HCT116 (cell line): ENCODE measurements at regions not wholly inside any gene's neighbourhood (a gene's known extent, or its start where the extent isn't known, plus 50 kb on each side); places are given as distances from the start of the nearest gene placed in this dataset.

Source experiments
- ATAC-seq: fragments of 200-7000 bp; cut with Tn5 transposase; 2 replicates; pipeline ENCODE4 v1.9.1; 2020; ENCODE audit warnings: mild to moderate bottlenecking, moderate library complexity
- BruUV-seq: library from RNA; stranded (reverse); fragments of 400-500 nt; replicated peaks from 2 replicates; lab custom pipeline; 2021; lab: Mats Ljungman, UMichigan
- CTCF ChIA-PET: fragments of 300-600 bp; sonication (Branson Sonifier 250); formaldehyde crosslinking; loops from one replicate; lab custom pipeline; 2021; ENCODE audit warnings: antibody characterized with exemption; lab: Charles Lee
- POLR2A ChIA-PET: fragments of 300-600, 350-600 bp; sonication (Branson Sonifier 250); formaldehyde crosslinking; loops from one replicate; lab custom pipeline; 2021; ENCODE audit warnings: antibody characterized with exemption; lab: Charles Lee
- RAD21 ChIA-PET, 2 experiments: fragments of 300-600 bp; sonication (Branson Sonifier 250); formaldehyde crosslinking; loops; one replicate each; lab custom pipeline; 2023; ENCODE audit warnings: low total read pairs in 2 of 2; ENCODE audit not compliant: uncharacterized antibody in 2 of 2, unreplicated experiment in 2 of 2, low non-redundant PET in 1 of 2; lab: Charles Lee
- DNase-seq: peaks from one replicate; pipeline ENCODE4 v3.0.0-alpha.2; 2010; ENCODE audit warnings: low read depth, low spot score
- H2AFZ ChIP-seq: fragments of 200-600 bp; shearing (Covaris generic), sonication (generic); 2 replicates; pipeline ENCODE4 v1.6.1; 2017; ENCODE audit warnings: low read depth, mixed run types, mixed read lengths, antibody characterized with exemption, low read length; ENCODE audit not compliant: poor library complexity, severe bottlenecking
- H3K27ac ChIP-seq: 2 replicates; pipeline ENCODE4 v1.5.1; 2012; ENCODE audit warnings: low read depth, low read length
- H3K27me3 ChIP-seq: fragments of 200-600 bp; sonication (generic); 2 replicates; pipeline ENCODE4 v1.6.1; 2016; ENCODE audit warnings: mixed run types, low read length, mixed read lengths; ENCODE audit not compliant: insufficient read depth
- H3K36me3 ChIP-seq, 2 experiments: fragments of 200-500 bp in 1 of 2; fragments of 200-600 bp in 1 of 2; sonication (Bioruptor generic) in 1 of 2; sonication (generic) in 1 of 2; 2 replicates each; pipeline versions ENCODE4 v1.5.1 to v1.6.1; 2014 to 2016; ENCODE audit warnings: low read length in 2 of 2, inconsistent platforms in 1 of 2, mixed read lengths in 1 of 2, mixed run types in 1 of 2; ENCODE audit not compliant: insufficient read depth in 2 of 2, control insufficient read depth in 1 of 2
- H3K4me1 ChIP-seq, 2 experiments: fragments of 200-600 bp in 1 of 2; sonication (generic) in 1 of 2; 2 replicates each; pipeline versions ENCODE4 v1.5.1 to v1.6.1; 2012 to 2017; ENCODE audit warnings: low read length in 2 of 2, inconsistent platforms in 1 of 2, mild to moderate bottlenecking in 1 of 2, mixed read lengths in 1 of 2, mixed run types in 1 of 2, moderate library complexity in 1 of 2; ENCODE audit not compliant: insufficient read depth in 2 of 2, control insufficient read depth in 1 of 2
- H3K4me2 ChIP-seq: fragments of 200-600 bp; sonication (generic); 2 replicates; pipeline ENCODE4 v1.6.1; 2017; ENCODE audit warnings: mixed run types, low read length, mixed read lengths
- H3K4me3 ChIP-seq, 2 experiments: fragments of 200-600 bp in 1 of 2; sonication (generic) in 1 of 2; replicated peaks in 1 of 2; 2 replicates each; pipeline ENCODE4 v1.5.1; 2011 to 2016; ENCODE audit warnings: low read length in 2 of 2, control low read depth in 1 of 2, low read depth in 1 of 2, mild to moderate bottlenecking in 1 of 2, mixed read lengths in 1 of 2, mixed run types in 1 of 2
- H3K79me2 ChIP-seq: fragments of 200-600 bp; sonication (generic); 2 replicates; pipeline ENCODE4 v1.6.1; 2017; ENCODE audit warnings: mild to moderate bottlenecking, mixed run types, low read length, moderate library complexity, mixed read lengths; ENCODE audit not compliant: insufficient read depth
- H3K9ac ChIP-seq: fragments of 200-600 bp; sonication (generic); 2 replicates; pipeline ENCODE4 v1.6.1; 2016; ENCODE audit warnings: low read length, mixed read lengths
- H3K9me2 ChIP-seq: fragments of 200-600 bp; sonication (generic), shearing (Covaris generic); 2 replicates; pipeline ENCODE4 v1.6.1; 2017; ENCODE audit warnings: mixed run types, mild to moderate bottlenecking, moderate library complexity; ENCODE audit not compliant: insufficient read depth
- H3K9me3 ChIP-seq, 2 experiments: fragments of 200-500 bp in 1 of 2; fragments of 200-600 bp in 1 of 2; sonication (Bioruptor generic) in 1 of 2; sonication (generic) in 1 of 2; 2 replicates each; pipeline ENCODE4 v1.6.1; 2014 to 2017; ENCODE audit warnings: low read length in 2 of 2, mixed read lengths in 2 of 2, inconsistent platforms in 1 of 2, low read depth in 1 of 2, mild to moderate bottlenecking in 1 of 2, mixed run types in 1 of 2, moderate library complexity in 1 of 2; ENCODE audit not compliant: control insufficient read depth in 1 of 2, insufficient read depth in 1 of 2
- H4K20me1 ChIP-seq: fragments of 200-600 bp; sonication (generic), shearing (Covaris generic); 2 replicates; pipeline ENCODE4 v1.6.1; 2017; ENCODE audit warnings: mixed run types, mild to moderate bottlenecking, moderate library complexity; ENCODE audit not compliant: insufficient read depth
- CBX3 ChIP-seq: IDR thresholded peaks from 2 replicates; pipeline ENCODE4 v1.6.1; 2012; ENCODE audit warnings: low read depth
- EGR1 ChIP-seq: IDR thresholded peaks from 2 replicates; pipeline ENCODE4 v1.6.1; 2012; ENCODE audit warnings: low read depth
- ELF1 ChIP-seq: IDR thresholded peaks from 2 replicates; pipeline ENCODE4 v1.6.1; 2012; ENCODE audit warnings: low read depth, borderline replicate concordance
- JUND ChIP-seq: IDR thresholded peaks from 2 replicates; pipeline ENCODE4 v1.6.1; 2012
- MAX ChIP-seq: IDR thresholded peaks from 2 replicates; pipeline ENCODE4 v1.6.1; 2012
- RAD21 ChIP-seq: IDR thresholded peaks from 2 replicates; pipeline ENCODE4 v1.6.1; 2012; ENCODE audit warnings: low read depth, mild to moderate bottlenecking
- REST ChIP-seq: IDR thresholded peaks from 2 replicates; pipeline ENCODE4 v1.6.1; 2012; ENCODE audit warnings: low read depth
- SP1 ChIP-seq: IDR thresholded peaks from 2 replicates; pipeline ENCODE4 v1.6.1; 2012; ENCODE audit warnings: low read depth
- SRF ChIP-seq: IDR thresholded peaks from 2 replicates; pipeline ENCODE4 v1.6.1; 2012; ENCODE audit warnings: low read depth
- intact Hi-C: fragments of 100-400 bp; cut with micrococcal nuclease; formaldehyde crosslinking; loops from 2 replicates; pipeline ENCODE4 v1.10.0; 2022

GRCh38 chr2:118565301-118565700 lies 282.1 kb downstream of the EN1 start:
- RAD21 ChIA-PET: no interaction called here
- Histone ChIP-seq H3K4me1 (no peaks in the 10 kb centered on the region), H3K4me3 (no peak overlapping the region), H3K36me3 (no peaks in the 10 kb centered on the region), H3K9me2 (no peaks in the 10 kb centered on the region), H3K9ac (no peak overlapping the region), H3K79me2 (no peaks in the 10 kb centered on the region), H3K9me3 (no peaks in the 10 kb centered on the region), H3K27me3 (peaks cover 14% of the 10 kb centered on the region), H3K4me2 (no peak overlapping the region), H3K27ac (no peak overlapping the region), H4K20me1 (no peaks in the 10 kb centered on the region), H2AFZ (no peak overlapping the region)
- POLR2A ChIA-PET: no interaction called here
- no TSS peak for BruUV-seq
- no peak for DNase-seq
- TF ChIP-seq CBX3 (no peak), RAD21 (no peak), SP1 (no peak), JUND (no peak), ELF1 (no peak), REST (no peak), MAX (no peak), EGR1 (no peak), SRF (no peak)
- intact Hi-C loops: no loop called here
- CTCF ChIA-PET: interaction anchor here (1.5 kb wide), 1 partner anchor 290 kb away, joined by 4 read pairs; no protein-coding TSS in a partner anchor
- ATAC-seq: no peak
